Fibroblast of lung (primary cell): ENCODE measurements at regions not wholly inside any gene's neighbourhood (a gene's known extent, or its start where the extent isn't known, plus 50 kb on each side); places are given as distances from the start of the nearest gene placed in this dataset.

ENCODE experiments used
- DNase-seq, 2 donors: peaks; one replicate each; pipeline versions ENCODE4 v3.0.0 to v3.0.0-alpha.2; 2010; ENCODE audit warnings: low read depth in 2 of 2
- H2AFZ ChIP-seq: 2 replicates; pipeline ENCODE4 v1.5.1; 2012; ENCODE audit warnings: low read length, control low read depth, inconsistent platforms
- H3K27ac ChIP-seq: 2 replicates; pipeline ENCODE4 v1.5.1; 2011; ENCODE audit warnings: low read length, control low read depth; ENCODE audit not compliant: insufficient read depth
- H3K27me3 ChIP-seq: 2 replicates; pipeline ENCODE4 v1.5.1; 2011; ENCODE audit warnings: mild to moderate bottlenecking, low read length; ENCODE audit not compliant: control insufficient read depth, insufficient read depth
- H3K36me3 ChIP-seq: 2 replicates; pipeline ENCODE4 v1.5.1; 2011; ENCODE audit warnings: low read length; ENCODE audit not compliant: control insufficient read depth, insufficient read depth
- H3K4me1 ChIP-seq: 2 replicates; pipeline ENCODE4 v1.5.1; 2011; ENCODE audit warnings: low read length; ENCODE audit not compliant: control insufficient read depth, insufficient read depth; ENCODE audit errors: extremely low read depth
- H3K4me2 ChIP-seq: 2 replicates; pipeline ENCODE4 v1.5.1; 2011; ENCODE audit warnings: low read length, control low read depth; ENCODE audit not compliant: insufficient read depth; ENCODE audit errors: extremely low read depth
- H3K4me3 ChIP-seq, 4 experiments: fragments of 200-600 bp in 1 of 4; sonication (generic) in 1 of 4; replicated peaks in 1 of 4; 2 replicates each; pipeline ENCODE4 v1.5.1; 2011 to 2016; ENCODE audit warnings: low read length in 4 of 4, low read depth in 3 of 4, mild to moderate bottlenecking in 3 of 4, control low read depth in 2 of 4, inconsistent platforms in 1 of 4, mixed read lengths in 1 of 4; ENCODE audit not compliant: insufficient read depth in 1 of 4; ENCODE audit errors: control extremely low read depth in 1 of 4
- H3K79me2 ChIP-seq: 2 replicates; pipeline ENCODE4 v1.5.1; 2012; ENCODE audit warnings: mild to moderate bottlenecking, low read length, inconsistent platforms; ENCODE audit not compliant: control insufficient read depth, insufficient read depth
- H3K9ac ChIP-seq: 2 replicates; pipeline ENCODE4 v1.5.1; 2011; ENCODE audit warnings: mild to moderate bottlenecking, low read length, control low read depth; ENCODE audit not compliant: insufficient read depth
- H3K9me3 ChIP-seq: 2 replicates; pipeline ENCODE4 v1.5.1; 2012; ENCODE audit warnings: low read depth, low read length; ENCODE audit not compliant: control insufficient read depth, insufficient read depth
- H4K20me1 ChIP-seq: 2 replicates; pipeline ENCODE4 v1.5.1; 2011; ENCODE audit warnings: low read length; ENCODE audit not compliant: control insufficient read depth, insufficient read depth; ENCODE audit errors: extremely low read depth
- EZH2 ChIP-seq: IDR thresholded peaks from 2 replicates; pipeline ENCODE4 v1.5.1; 2012; ENCODE audit warnings: low read length, control low read depth, mild to moderate bottlenecking; ENCODE audit errors: missing control alignments
- TF ChIP-seq, protein P1 (sequence below), 2 donors: IDR thresholded peaks in 1 of 2; conservative IDR thresholded peaks in 1 of 2; 1 replicate in 1 of 2; 2 replicates in 1 of 2; pipeline ENCODE4 v1.5.1; 2011 to 2012; ENCODE audit warnings: low read length in 2 of 2, control low read depth in 1 of 2, inconsistent platforms in 1 of 2, low read depth in 1 of 2, mild to moderate bottlenecking in 1 of 2

DNA sequence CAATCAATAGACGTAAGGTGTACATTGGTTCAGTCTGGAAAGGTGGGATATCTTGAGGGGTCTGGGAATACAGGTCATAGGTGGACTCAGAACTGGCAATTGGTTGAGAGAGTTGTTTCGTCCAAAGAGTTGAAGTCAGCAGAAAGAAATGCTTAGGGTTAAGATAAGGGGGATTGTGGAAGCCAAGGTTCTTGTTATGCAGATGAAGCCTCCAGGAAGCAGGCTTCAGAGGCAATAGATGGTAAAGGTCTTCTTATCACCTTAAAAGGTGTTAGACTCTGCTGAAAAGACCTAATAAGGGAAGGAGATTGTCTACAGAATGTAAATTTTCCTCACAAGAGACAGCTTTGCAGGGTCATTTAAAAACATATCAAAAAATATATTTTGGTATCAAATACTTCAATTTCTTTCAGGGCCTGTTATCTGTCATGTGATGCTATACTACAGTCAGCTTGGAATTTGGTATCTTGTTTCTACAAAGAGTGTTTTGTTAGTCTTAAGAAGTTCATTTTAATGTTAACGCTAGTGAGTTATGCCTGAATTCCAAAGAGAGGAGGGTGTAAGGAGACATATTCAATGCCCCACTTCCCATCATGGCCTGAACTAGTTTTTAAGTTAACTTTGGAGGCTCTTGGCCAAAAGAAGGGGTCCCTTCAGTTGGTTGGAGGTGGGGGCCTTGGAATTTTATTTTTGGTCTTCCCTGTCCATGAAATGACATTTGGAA is 378.2 kb upstream of the ROBO2 start:
- no peak overlapping the region for H3K27ac ChIP-seq
- no peak for TF ChIP-seq EZH2
- TF ChIP-seq, protein P1, sequence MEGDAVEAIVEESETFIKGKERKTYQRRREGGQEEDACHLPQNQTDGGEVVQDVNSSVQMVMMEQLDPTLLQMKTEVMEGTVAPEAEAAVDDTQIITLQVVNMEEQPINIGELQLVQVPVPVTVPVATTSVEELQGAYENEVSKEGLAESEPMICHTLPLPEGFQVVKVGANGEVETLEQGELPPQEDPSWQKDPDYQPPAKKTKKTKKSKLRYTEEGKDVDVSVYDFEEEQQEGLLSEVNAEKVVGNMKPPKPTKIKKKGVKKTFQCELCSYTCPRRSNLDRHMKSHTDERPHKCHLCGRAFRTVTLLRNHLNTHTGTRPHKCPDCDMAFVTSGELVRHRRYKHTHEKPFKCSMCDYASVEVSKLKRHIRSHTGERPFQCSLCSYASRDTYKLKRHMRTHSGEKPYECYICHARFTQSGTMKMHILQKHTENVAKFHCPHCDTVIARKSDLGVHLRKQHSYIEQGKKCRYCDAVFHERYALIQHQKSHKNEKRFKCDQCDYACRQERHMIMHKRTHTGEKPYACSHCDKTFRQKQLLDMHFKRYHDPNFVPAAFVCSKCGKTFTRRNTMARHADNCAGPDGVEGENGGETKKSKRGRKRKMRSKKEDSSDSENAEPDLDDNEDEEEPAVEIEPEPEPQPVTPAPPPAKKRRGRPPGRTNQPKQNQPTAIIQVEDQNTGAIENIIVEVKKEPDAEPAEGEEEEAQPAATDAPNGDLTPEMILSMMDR (conservative IDR thresholded peaks at IDR 0.05 in 1 of 2, IDR thresholded peaks at IDR 0.05 in 1 of 2; ENCODE audit: low read depth in 1 of 2, low read length in 2 of 2): no peak
- no peaks in the 10 kb centered on the region for H3K9me3 ChIP-seq
- no peak overlapping the region for H3K4me3 ChIP-seq
- no peak overlapping the region for H3K4me2 ChIP-seq
- no peaks in the 10 kb centered on the region for H4K20me1 ChIP-seq
- no peaks in the 10 kb centered on the region for H3K27me3 ChIP-seq
- H3K79me2 ChIP-seq: no peaks in the 10 kb centered on the region
- no peaks in the 10 kb centered on the region for H3K4me1 ChIP-seq
- no peak for DNase-seq
- no peak overlapping the region for H3K9ac ChIP-seq
- H2AFZ ChIP-seq: no peak overlapping the region
- H3K36me3 ChIP-seq: no peaks in the 10 kb centered on the region

DNA sequence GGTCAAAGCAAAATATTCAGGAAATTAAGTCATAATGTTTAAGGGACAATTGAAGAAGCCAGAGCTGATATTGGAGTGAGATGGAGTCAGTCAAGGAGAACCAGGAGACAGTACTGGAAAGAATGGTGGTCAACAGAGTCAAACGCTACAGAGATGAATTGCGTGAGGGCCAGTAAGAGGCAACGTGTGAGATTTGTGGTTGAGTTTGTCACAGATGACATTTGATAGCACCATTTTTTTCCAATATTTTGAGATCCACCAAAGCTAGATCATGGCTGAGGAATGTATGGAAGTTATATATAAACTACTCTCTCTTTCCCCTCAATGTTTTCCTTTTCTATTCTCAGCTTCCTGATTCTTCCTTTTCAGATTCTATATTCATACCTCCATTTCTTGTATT is 375.1 kb upstream of the ROBO2 start:
- Histone ChIP-seq H3K36me3 (no peaks in the 10 kb centered on the region), H3K4me1 (no peaks in the 10 kb centered on the region), H3K4me3 (no peak overlapping the region), H3K79me2 (no peaks in the 10 kb centered on the region), H3K27ac (no peak overlapping the region), H3K9ac (no peak overlapping the region), H3K9me3 (no peaks in the 10 kb centered on the region), H3K27me3 (no peaks in the 10 kb centered on the region), H2AFZ (no peak overlapping the region), H3K4me2 (no peak overlapping the region), H4K20me1 (no peaks in the 10 kb centered on the region)
- TF ChIP-seq, protein P1 (conservative IDR thresholded peaks at IDR 0.05 in 1 of 2, IDR thresholded peaks at IDR 0.05 in 1 of 2; ENCODE audit: low read depth in 1 of 2, low read length in 2 of 2): no peak
- TF ChIP-seq EZH2: no peak
- DNase-seq: no peak

DNA sequence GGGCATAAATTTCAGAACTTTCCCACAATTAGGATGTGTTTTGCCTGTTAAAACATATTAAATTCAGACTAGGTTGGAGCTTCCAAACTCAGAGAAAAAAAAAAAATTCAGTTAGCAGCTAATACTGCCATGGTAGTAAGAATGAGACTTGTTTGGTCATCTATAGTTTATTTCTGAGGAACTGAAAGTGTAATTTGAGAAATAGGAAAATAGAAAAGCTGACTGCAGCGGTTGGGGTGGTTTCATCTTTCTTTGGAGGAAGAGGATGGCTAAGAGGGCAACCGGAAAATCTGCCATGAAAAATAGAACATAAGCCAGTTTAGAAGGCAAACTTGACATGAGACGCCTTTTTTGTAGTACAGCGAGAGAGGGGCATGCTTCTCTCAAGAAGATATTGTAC is 371.2 kb upstream of the ROBO2 start:
- TF ChIP-seq EZH2: no peak
- TF ChIP-seq, protein P1 (conservative IDR thresholded peaks at IDR 0.05 in 1 of 2, IDR thresholded peaks at IDR 0.05 in 1 of 2; ENCODE audit: low read depth in 1 of 2, low read length in 2 of 2): no peak
- H2AFZ ChIP-seq: no peak overlapping the region
- DNase-seq: no peak
- H3K36me3 ChIP-seq: no peaks in the 10 kb centered on the region
- H3K4me3 ChIP-seq: no peak overlapping the region
- no peaks in the 10 kb centered on the region for H3K79me2 ChIP-seq
- H3K4me1 ChIP-seq: no peaks in the 10 kb centered on the region
- H3K27me3 ChIP-seq: no peaks in the 10 kb centered on the region
- no peak overlapping the region for H3K27ac ChIP-seq
- no peak overlapping the region for H3K4me2 ChIP-seq
- H4K20me1 ChIP-seq: no peaks in the 10 kb centered on the region
- H3K9ac ChIP-seq: no peak overlapping the region
- H3K9me3 ChIP-seq: no peaks in the 10 kb centered on the region
